PC-3 (cell line): ENCODE measurements at regions not wholly inside any gene's neighbourhood (a gene's known extent, or its start where the extent isn't known, plus 50 kb on each side); places are given as distances from the start of the nearest gene placed in this dataset.

ENCODE experiments used
- CTCF ChIP-seq: fragments of 300-600 bp; sonication (generic); conservative IDR thresholded peaks from 2 replicates; pipeline ENCODE4 v1.5.1; 2017; ENCODE audit warnings: antibody characterized with exemption, low read depth, mild to moderate bottlenecking, low read length
- EZH2 ChIP-seq: fragments of 300-600 bp; sonication (generic); IDR thresholded peaks from one replicate; pipeline ENCODE4 v1.6.1; 2017; ENCODE audit warnings: antibody characterized with exemption, mild to moderate bottlenecking, low read length; ENCODE audit not compliant: unreplicated experiment

GRCh38 chr10:64426745-64427144 lies 905.5 kb downstream of the REEP3 start:
- TF ChIP-seq CTCF (peak; percentile 41), EZH2 (no peak)
